MM.1S (cell line): ENCODE measurements at regions not wholly inside any gene's neighbourhood (a gene's known extent, or its start where the extent isn't known, plus 50 kb on each side); places are given as distances from the start of the nearest gene placed in this dataset.

ENCODE experiments used
- DNase-seq: peaks from one replicate; pipeline ENCODE4 v3.0.0-alpha.2; 2015
- H2AFZ ChIP-seq: fragments of 300-600 bp; sonication (generic); 2 replicates; pipeline ENCODE4 v1.6.0; 2016; ENCODE audit warnings: antibody characterized with exemption, low read length
- H3F3A ChIP-seq: fragments of 300-600 bp; sonication (generic); 2 replicates; pipeline ENCODE4 v1.6.1; 2016; ENCODE audit warnings: mild to moderate bottlenecking, antibody characterized with exemption, low read length, moderate library complexity, mixed read lengths; ENCODE audit not compliant: insufficient read depth
- H3K27ac ChIP-seq: fragments of 300-600 bp; sonication (generic); 2 replicates; pipeline ENCODE4 v1.5.1; 2016; ENCODE audit warnings: mild to moderate bottlenecking, low read length
- H3K27me3 ChIP-seq: fragments of 300-600 bp; sonication (generic); replicated peaks from 2 replicates; pipeline ENCODE4 v1.6.0; 2016; ENCODE audit warnings: low read length; ENCODE audit not compliant: insufficient read depth
- H3K36me3 ChIP-seq: fragments of 300-600 bp; sonication (generic); replicated peaks from 2 replicates; pipeline ENCODE4 v1.6.1; 2016; ENCODE audit warnings: mild to moderate bottlenecking, low read length, mixed read lengths; ENCODE audit not compliant: insufficient read depth
- H3K4me1 ChIP-seq: fragments of 300-600 bp; sonication (generic); 2 replicates; pipeline ENCODE4 v1.6.1; 2016; ENCODE audit warnings: low read length, mixed read lengths
- H3K4me2 ChIP-seq: fragments of 300-600 bp; sonication (generic); 2 replicates; pipeline ENCODE4 v1.6.0; 2016; ENCODE audit warnings: low read depth, low read length
- H3K4me3 ChIP-seq: fragments of 300-600 bp; sonication (generic); 2 replicates; pipeline ENCODE4 v1.5.1; 2016; ENCODE audit warnings: low read length, mixed read lengths
- H3K79me2 ChIP-seq: fragments of 300-600 bp; sonication (generic); 2 replicates; pipeline ENCODE4 v1.6.1; 2016; ENCODE audit warnings: mixed run types, low read length, mixed read lengths
- H3K9ac ChIP-seq: fragments of 300-600 bp; sonication (generic); 2 replicates; pipeline ENCODE4 v1.6.1; 2016; ENCODE audit warnings: low read length, mixed read lengths
- H3K9me2 ChIP-seq: fragments of 300-600 bp; sonication (generic); replicated peaks from 2 replicates; pipeline ENCODE4 v1.6.1; 2016; ENCODE audit warnings: mild to moderate bottlenecking, low read length, mixed read lengths; ENCODE audit not compliant: insufficient read depth
- H3K9me3 ChIP-seq: fragments of 300-600 bp; sonication (generic); replicated peaks from 2 replicates; pipeline ENCODE4 v1.6.1; 2016; ENCODE audit warnings: mild to moderate bottlenecking, low read length, mixed read lengths; ENCODE audit not compliant: insufficient read depth
- H4K20me1 ChIP-seq: fragments of 300-600 bp; sonication (generic); 2 replicates; pipeline ENCODE4 v1.6.1; 2016; ENCODE audit warnings: mild to moderate bottlenecking, low read length, moderate library complexity, mixed read lengths; ENCODE audit not compliant: insufficient read depth
- CTCF ChIP-seq: fragments of 300-600 bp; sonication (generic); IDR thresholded peaks from 2 replicates; pipeline ENCODE4 v1.5.1; 2016; ENCODE audit warnings: antibody characterized with exemption, low read length, mixed read lengths
- EZH2 ChIP-seq: fragments of 300-600 bp; sonication (generic); optimal IDR thresholded peaks from 2 replicates; pipeline ENCODE3; 2017; ENCODE audit warnings: low read depth, mild to moderate bottlenecking, antibody characterized with exemption, low read length, mixed read lengths
- EZH2phosphoT487 ChIP-seq: fragments of 300-600 bp; sonication (generic); IDR thresholded peaks from 2 replicates; pipeline ENCODE4 v1.6.1; 2018; ENCODE audit warnings: antibody characterized with exemption, low read length

GRCh38 chr4:187149229-187149945 is 425.7 kb upstream of the FAT1 start:
- Histone ChIP-seq H3K9me2 (no peaks in the 10 kb centered on the region), H3K36me3 (no peaks in the 10 kb centered on the region), H3K4me3 (no peak overlapping the region), H3F3A (no peaks in the 10 kb centered on the region), H4K20me1 (no peaks in the 10 kb centered on the region), H3K79me2 (no peaks in the 10 kb centered on the region), H3K4me2 (no peak overlapping the region), H3K27ac (no peak overlapping the region), H3K4me1 (no peaks in the 10 kb centered on the region), H3K9ac (no peak overlapping the region), H3K9me3 (no peaks in the 10 kb centered on the region), H2AFZ (no peak overlapping the region), H3K27me3 (no peaks in the 10 kb centered on the region)
- DNase-seq = no peak
- TF ChIP-seq CTCF = no peak
- no peak for TF ChIP-seq EZH2
- TF ChIP-seq EZH2phosphoT487 = no peak

GRCh38 chr4:187157380-187157958 is 433.8 kb upstream of the FAT1 start:
- no peaks in the 10 kb centered on the region for H3K4me1 ChIP-seq
- H3K36me3 ChIP-seq = no peaks in the 10 kb centered on the region
- no peaks in the 10 kb centered on the region for H3K9me3 ChIP-seq
- no peaks in the 10 kb centered on the region for H3F3A ChIP-seq
- H3K9ac ChIP-seq = no peak overlapping the region
- H3K27me3 ChIP-seq = no peaks in the 10 kb centered on the region
- H3K9me2 ChIP-seq = no peaks in the 10 kb centered on the region
- H4K20me1 ChIP-seq = no peaks in the 10 kb centered on the region
- DNase-seq = no peak
- H3K27ac ChIP-seq = no peak overlapping the region
- H3K4me2 ChIP-seq = no peak overlapping the region
- no peak overlapping the region for H3K4me3 ChIP-seq
- H2AFZ ChIP-seq = no peak overlapping the region
- TF ChIP-seq EZH2 = no peak
- no peak for TF ChIP-seq EZH2phosphoT487
- TF ChIP-seq CTCF = no peak
- H3K79me2 ChIP-seq = no peaks in the 10 kb centered on the region

DNA sequence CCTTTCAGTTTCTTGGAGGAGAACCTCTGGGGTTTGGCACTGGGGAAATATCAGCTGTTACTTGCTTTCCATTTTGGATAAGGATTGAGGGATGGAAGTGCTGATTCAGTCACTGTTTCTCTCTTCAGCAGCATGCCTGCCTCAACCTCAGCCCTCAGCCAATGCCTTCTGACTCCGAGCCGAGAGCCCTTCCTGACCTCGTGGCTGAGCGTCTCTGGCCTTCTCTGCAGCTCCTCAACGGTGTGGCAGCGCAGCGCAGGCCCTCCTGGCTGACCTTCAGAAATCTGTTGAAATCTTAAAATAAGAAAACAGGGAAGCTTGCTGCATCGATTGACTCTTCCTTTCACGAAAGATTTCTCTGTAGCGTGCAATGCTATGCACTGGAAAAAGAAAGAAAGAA is 434.3 kb upstream of the FAT1 start:
- Histone ChIP-seq H3K4me1 (no peaks in the 10 kb centered on the region), H3K36me3 (no peaks in the 10 kb centered on the region), H3K4me2 (no peak overlapping the region), H3K9me3 (no peaks in the 10 kb centered on the region), H4K20me1 (no peaks in the 10 kb centered on the region), H3K27me3 (no peaks in the 10 kb centered on the region), H3K4me3 (no peak overlapping the region), H2AFZ (no peak overlapping the region), H3K79me2 (no peaks in the 10 kb centered on the region), H3K27ac (no peak overlapping the region), H3K9ac (no peak overlapping the region), H3F3A (no peaks in the 10 kb centered on the region), H3K9me2 (no peaks in the 10 kb centered on the region)
- no peak for DNase-seq
- no peak for TF ChIP-seq EZH2phosphoT487
- no peak for TF ChIP-seq CTCF
- no peak for TF ChIP-seq EZH2
